ENCODE measurements at regions not wholly inside any gene's neighbourhood (a gene's known extent, or its start where the extent isn't known, plus 50 kb on each side); places are given as distances from the start of the nearest gene placed in this dataset.

DNA sequence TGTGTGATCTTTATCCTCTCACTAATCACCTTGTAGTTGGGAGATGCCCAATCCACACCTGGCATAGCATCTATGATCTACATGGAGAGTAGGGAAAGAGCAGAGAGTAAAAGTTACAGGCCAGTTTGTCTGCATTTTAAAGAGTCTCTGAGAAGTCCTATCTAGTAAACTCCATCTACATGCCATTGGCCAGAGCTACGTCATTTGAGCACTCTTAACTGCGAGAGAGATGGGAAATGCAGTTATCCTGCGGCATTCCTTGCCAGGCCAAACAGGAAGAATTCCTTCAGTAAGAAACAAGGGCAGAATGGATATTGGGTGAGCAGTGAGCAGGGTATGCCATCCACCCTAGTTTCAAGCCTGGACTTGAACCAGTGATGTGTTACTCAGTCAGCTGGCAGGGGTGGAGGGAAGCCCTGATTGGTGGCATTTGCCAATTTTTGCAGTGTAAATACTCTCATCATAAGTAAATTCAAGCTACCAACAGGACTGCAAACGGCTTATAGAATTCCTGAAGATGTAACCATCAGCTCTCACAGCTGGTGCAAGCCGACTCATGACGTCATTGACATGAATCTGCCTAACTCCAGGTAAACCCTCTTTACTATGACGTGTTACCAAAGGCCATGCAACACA is 156.8 kb upstream of the MSX2 start:
- 89 to 93% methylated on average over 7 of the region's 7 CpGs for WGBS, 2 experiments (ENCODE audit: insufficient coverage in 1 of 2, insufficient read length in 1 of 2)
- no peak overlapping the region for H3K4me3 Mint-ChIP-seq

DNA sequence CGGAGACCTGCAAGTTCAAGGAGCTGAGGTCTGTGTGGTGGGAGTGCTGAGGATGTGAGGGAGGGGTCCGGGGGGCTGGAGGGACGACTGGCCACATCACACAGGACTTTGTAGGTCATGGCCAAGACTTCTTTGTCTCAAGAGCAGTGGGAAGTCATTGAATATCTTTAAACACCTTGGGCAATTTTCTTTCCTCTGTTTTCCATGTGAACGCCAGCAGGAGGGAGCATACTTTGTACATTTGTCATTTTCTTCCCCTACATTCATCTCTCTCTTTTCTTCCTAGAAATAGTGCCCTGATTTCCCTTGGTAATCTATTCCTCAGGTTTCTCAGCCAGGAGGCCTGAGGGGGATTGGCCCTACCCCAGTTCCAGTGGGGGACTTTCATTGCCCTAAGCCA is 153.7 kb upstream of the MSX2 start:
- 50 to 88% methylated on average over 2 to 4 of the region's 4 CpGs for WGBS, 2 experiments (ENCODE audit: insufficient coverage in 1 of 2, insufficient read length in 1 of 2)
- Histone ChIP-seq H3K27me3 (ENCODE audit: control insufficient read depth, insufficient read depth, low read length, poor library complexity, severe bottlenecking) (no peaks in the 10 kb centered on the region), H3K9ac (ENCODE audit: extremely low read depth, low read length, poor library complexity, severe bottlenecking) (no peak overlapping the region), H3K4me1 (ENCODE audit: control insufficient read depth, insufficient read depth, low read length) (peaks cover 7% of the 10 kb centered on the region), H3K27ac (ENCODE audit: low read depth, low read length) (no peak overlapping the region), H3K4me3 (ENCODE audit: low read length) (no peak overlapping the region), H3K9me3 (ENCODE audit: control insufficient read depth, low read length) (no peaks in the 10 kb centered on the region), H3K36me3 (ENCODE audit: control insufficient read depth, insufficient read depth, low read length) (no peaks in the 10 kb centered on the region)
- H3K27me3 Mint-ChIP-seq (ENCODE audit: insufficient read depth): peaks cover 16% of the 10 kb centered on the region
- no peak overlapping the region for H3K27ac Mint-ChIP-seq
- TF ChIP-seq, protein P1, sequence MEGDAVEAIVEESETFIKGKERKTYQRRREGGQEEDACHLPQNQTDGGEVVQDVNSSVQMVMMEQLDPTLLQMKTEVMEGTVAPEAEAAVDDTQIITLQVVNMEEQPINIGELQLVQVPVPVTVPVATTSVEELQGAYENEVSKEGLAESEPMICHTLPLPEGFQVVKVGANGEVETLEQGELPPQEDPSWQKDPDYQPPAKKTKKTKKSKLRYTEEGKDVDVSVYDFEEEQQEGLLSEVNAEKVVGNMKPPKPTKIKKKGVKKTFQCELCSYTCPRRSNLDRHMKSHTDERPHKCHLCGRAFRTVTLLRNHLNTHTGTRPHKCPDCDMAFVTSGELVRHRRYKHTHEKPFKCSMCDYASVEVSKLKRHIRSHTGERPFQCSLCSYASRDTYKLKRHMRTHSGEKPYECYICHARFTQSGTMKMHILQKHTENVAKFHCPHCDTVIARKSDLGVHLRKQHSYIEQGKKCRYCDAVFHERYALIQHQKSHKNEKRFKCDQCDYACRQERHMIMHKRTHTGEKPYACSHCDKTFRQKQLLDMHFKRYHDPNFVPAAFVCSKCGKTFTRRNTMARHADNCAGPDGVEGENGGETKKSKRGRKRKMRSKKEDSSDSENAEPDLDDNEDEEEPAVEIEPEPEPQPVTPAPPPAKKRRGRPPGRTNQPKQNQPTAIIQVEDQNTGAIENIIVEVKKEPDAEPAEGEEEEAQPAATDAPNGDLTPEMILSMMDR (conservative IDR thresholded peaks at IDR 0.05): no peak
- H3K4me1 Mint-ChIP-seq: peaks cover 11% of the 10 kb centered on the region
- DNase-seq: no peak
- H3K4me3 Mint-ChIP-seq: no peak overlapping the region
- no peaks in the 10 kb centered on the region for H3K36me3 Mint-ChIP-seq (ENCODE audit: low read depth)
- H3K9me3 Mint-ChIP-seq: no peaks in the 10 kb centered on the region

More for the DNA sequence above, 156.8 kb upstream of the MSX2 start:
- H3K9me3 ChIP-seq (ENCODE audit: control insufficient read depth, low read length): no peaks in the 10 kb centered on the region
- TF ChIP-seq, protein P1 (conservative IDR thresholded peaks at IDR 0.05): no peak
- DNase-seq: peak; percentile 13
- Mint-ChIP-seq H3K27me3 (ENCODE audit: insufficient read depth) (peaks cover 18% of the 10 kb centered on the region), H3K36me3 (ENCODE audit: low read depth) (no peaks in the 10 kb centered on the region), H3K27ac (no peak overlapping the region), H3K9me3 (no peaks in the 10 kb centered on the region), H3K4me1 (peaks cover 14% of the 10 kb centered on the region)
- H3K9ac ChIP-seq (ENCODE audit: extremely low read depth, low read length, poor library complexity, severe bottlenecking): no peak overlapping the region
- no peak overlapping the region for H3K4me3 ChIP-seq (ENCODE audit: low read length)
- H3K27me3 ChIP-seq (ENCODE audit: control insufficient read depth, insufficient read depth, low read length, poor library complexity, severe bottlenecking): peaks cover 5% of the 10 kb centered on the region
- H3K4me1 ChIP-seq (ENCODE audit: control insufficient read depth, insufficient read depth, low read length): peaks cover 4% of the 10 kb centered on the region
- no peak overlapping the region for H3K27ac ChIP-seq (ENCODE audit: low read depth, low read length)
- no peaks in the 10 kb centered on the region for H3K36me3 ChIP-seq (ENCODE audit: control insufficient read depth, insufficient read depth, low read length)

DNA sequence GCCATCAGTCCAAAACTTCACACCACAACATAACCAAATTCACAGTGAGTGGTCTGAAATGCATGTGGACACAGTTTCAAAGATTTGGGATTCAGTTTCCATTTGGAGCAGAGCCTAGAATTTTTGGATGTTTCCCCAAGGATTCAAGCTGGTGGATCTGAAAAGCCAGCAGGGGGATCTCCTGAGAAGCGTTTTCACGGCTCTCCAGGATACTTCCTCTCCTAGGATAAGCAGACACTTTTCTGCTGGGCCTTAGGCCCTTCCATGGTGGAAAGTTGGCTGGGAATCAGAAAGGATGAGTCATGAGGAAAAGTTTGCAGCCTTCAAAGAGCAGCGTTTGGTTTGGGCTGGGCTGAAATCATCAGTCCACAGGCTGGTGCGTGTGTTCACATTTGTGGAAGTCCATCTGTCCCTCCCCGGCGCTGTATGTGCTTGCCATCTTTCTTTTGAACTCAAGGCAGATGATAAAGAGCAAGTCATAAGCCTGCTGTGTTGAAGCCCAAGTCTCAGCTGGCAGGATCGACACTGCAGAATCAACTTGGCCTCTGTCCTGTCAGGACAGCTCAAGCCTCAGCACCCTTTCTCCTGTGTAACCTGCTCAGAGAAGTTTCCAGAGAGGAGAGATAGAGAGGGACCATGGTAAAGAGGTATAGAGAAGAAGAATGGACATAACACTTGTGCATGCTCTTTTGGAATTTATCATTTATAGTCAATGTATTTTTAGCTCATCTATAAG is 152.6 kb upstream of the MSX2 start:
- peak; percentile 84 for DNase-seq
- H3K27ac Mint-ChIP-seq: no peak overlapping the region
- H3K4me3 Mint-ChIP-seq: no peak overlapping the region

More for the DNA sequence above, 152.6 kb upstream of the MSX2 start:
- no peaks in the 10 kb centered on the region for H3K36me3 ChIP-seq (ENCODE audit: control insufficient read depth, insufficient read depth, low read length)
- H3K4me1 Mint-ChIP-seq: peaks cover 11% of the 10 kb centered on the region
- WGBS, 2 experiments (ENCODE audit: insufficient coverage in 1 of 2, insufficient read length in 1 of 2): 57 to 63% methylated on average over 7 of the region's 7 CpGs
- no peaks in the 10 kb centered on the region for H3K9me3 Mint-ChIP-seq
- peaks cover 7% of the 10 kb centered on the region for H3K4me1 ChIP-seq (ENCODE audit: control insufficient read depth, insufficient read depth, low read length)
- no peaks in the 10 kb centered on the region for H3K36me3 Mint-ChIP-seq (ENCODE audit: low read depth)
- H3K27ac ChIP-seq (ENCODE audit: low read depth, low read length): no peak overlapping the region
- H3K27me3 Mint-ChIP-seq (ENCODE audit: insufficient read depth): peaks cover 16% of the 10 kb centered on the region
- H3K4me3 ChIP-seq (ENCODE audit: low read length): no peak overlapping the region
- no peak overlapping the region for H3K9ac ChIP-seq (ENCODE audit: extremely low read depth, low read length, poor library complexity, severe bottlenecking)
- H3K9me3 ChIP-seq (ENCODE audit: control insufficient read depth, low read length): no peaks in the 10 kb centered on the region
- TF ChIP-seq, protein P1 (conservative IDR thresholded peaks at IDR 0.05): peak; percentile 68
- no peaks in the 10 kb centered on the region for H3K27me3 ChIP-seq (ENCODE audit: control insufficient read depth, insufficient read depth, low read length, poor library complexity, severe bottlenecking)

Data from endodermal cell (in vitro differentiated cells).